H7 (cell line): ENCODE measurements at regions not wholly inside any gene's neighbourhood (a gene's known extent, or its start where the extent isn't known, plus 50 kb on each side); places are given as distances from the start of the nearest gene placed in this dataset.

Experiments used
- DNase-seq: peaks from one replicate; pipeline ENCODE4 v3.0.0; 2012
- H3K27me3 ChIP-seq: 2 replicates; pipeline ENCODE4 v1.6.0; 2011; ENCODE audit warnings: mild to moderate bottlenecking, low read length; ENCODE audit not compliant: control insufficient read depth, insufficient read depth
- H3K36me3 ChIP-seq: replicated peaks from 2 replicates; pipeline ENCODE4 v1.5.1; 2011; ENCODE audit warnings: low read length; ENCODE audit not compliant: control insufficient read depth, insufficient read depth
- H3K4me3 ChIP-seq: 2 replicates; pipeline ENCODE4 v1.5.1; 2011; ENCODE audit warnings: low read depth, mild to moderate bottlenecking, control low read depth, low read length, moderate library complexity; ENCODE audit not compliant: insufficient read depth

DNA sequence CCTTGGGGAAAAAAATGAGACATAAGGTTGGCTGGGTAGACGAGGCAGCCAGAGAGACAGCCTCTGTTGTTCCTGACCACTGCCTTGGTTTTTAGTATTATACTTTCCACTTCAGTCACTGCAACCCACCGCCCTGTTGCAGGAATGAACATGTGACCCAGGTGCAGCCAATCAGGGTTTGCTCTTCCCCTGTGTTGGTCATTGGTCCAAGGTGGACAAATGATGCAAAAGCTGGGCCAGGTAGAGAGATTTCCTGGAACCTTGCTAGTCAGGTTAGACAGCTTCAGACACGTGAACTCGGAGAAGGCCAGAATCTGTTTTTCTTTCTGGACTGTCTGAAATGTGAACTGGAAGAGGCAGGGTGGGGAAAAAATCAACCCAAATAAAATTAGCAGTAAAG lies 452.4 kb upstream of the RBFOX1 start:
- DNase-seq, result no peak
- Histone ChIP-seq H3K27me3 (no peaks in the 10 kb centered on the region), H3K36me3 (no peaks in the 10 kb centered on the region), H3K4me3 (no peak overlapping the region)

DNA sequence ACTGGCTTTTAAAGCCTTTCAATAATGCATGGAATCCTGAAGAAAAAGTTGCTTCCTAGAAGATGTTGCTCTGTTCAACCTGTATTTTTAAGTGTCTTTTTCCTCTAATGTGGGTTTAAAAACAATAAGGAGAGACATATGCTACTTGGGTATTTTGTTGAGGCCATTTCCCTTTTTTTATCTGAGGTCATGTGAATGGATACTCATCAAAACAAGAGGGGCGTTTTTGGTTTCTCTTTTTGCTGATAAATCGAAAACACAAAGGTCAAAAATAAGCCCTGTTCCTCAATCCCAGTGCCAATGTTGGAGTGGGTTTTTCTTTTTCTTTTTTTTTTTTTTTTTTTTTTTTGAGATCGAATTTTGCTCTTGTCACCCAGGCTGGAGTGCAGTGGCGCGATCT lies 468.0 kb upstream of the RBFOX1 start:
- no peak overlapping the region for H3K4me3 ChIP-seq
- no peaks in the 10 kb centered on the region for H3K36me3 ChIP-seq
- H3K27me3 ChIP-seq, result peaks cover 31% of the 10 kb centered on the region
- no peak for DNase-seq

DNA sequence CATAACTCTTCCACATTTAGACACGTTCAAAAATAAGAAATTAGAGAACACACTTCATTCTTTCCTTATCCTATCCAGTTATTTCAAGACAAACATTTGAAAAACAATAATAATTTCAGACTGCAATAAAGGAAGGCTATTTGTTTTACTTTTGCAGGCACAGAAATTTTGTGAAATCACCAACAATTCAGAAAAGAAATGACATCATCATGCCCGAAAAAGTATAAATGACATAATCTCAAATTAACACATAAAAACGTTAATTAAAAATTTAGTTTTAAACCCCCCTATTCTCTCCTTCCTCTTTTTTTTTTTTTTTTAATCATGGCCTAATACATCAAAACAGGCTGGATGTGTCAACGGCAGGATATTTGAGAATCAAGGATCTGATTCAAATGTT lies 468.4 kb upstream of the RBFOX1 start:
- no peak for DNase-seq
- H3K36me3 ChIP-seq, result no peaks in the 10 kb centered on the region
- peaks cover 35% of the 10 kb centered on the region for H3K27me3 ChIP-seq
- no peak overlapping the region for H3K4me3 ChIP-seq

DNA sequence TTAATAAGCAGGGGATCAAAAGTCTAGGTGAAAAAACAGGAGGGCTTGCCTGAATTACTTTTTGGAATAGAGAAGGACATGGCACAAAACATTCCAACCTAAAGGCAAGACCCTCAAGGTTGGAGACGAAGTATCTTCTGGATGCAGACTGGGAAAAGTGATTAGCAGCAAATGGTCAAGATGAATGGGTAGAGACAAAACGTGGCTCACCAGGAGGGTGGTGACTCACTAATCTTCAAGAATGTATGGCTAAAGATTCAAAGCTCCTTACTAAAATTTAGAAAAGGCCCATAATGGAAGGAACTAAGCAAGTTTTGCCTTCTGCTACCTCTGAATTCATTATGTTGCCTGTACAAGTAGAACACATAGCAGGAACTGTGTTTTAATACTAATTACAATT lies 469.5 kb upstream of the RBFOX1 start:
- H3K27me3 ChIP-seq, result peaks cover 45% of the 10 kb centered on the region
- H3K4me3 ChIP-seq, result no peak overlapping the region
- DNase-seq, result peak; percentile 19
- no peaks in the 10 kb centered on the region for H3K36me3 ChIP-seq

DNA sequence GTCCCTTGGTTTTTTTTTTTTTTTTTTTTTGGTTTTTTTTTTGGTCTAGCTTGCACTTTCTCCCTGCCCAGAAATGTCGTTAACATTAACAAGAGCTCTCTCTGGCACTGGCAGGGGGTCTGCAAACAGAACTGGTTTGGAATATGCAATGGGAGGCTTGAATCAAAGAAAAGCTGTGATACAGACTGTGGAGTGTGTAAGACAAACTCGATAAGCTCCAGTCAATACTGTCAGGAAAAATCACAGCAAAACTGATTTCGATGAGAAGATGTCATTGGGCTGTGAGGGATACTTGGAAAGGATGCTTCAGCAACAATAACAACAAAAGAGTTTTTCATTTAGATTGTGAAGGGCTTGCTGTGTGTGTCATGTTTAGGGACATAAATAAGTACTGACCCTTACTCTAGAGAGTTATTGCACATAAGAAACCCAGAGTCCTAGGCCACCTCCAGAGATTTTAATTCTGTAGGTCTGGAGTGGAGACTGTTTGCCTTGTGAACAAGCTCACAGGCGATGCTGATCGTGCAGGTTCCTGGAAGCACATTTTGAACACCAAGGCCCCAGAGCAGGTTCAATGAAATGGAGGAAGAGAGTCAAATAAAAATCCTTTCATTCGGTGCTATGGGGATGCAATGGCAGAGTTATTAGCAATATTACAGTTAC lies 470.7 kb upstream of the RBFOX1 start:
- no peak for DNase-seq
- Histone ChIP-seq H3K27me3 (peaks cover 56% of the 10 kb centered on the region), H3K4me3 (no peak overlapping the region), H3K36me3 (no peaks in the 10 kb centered on the region)

DNA sequence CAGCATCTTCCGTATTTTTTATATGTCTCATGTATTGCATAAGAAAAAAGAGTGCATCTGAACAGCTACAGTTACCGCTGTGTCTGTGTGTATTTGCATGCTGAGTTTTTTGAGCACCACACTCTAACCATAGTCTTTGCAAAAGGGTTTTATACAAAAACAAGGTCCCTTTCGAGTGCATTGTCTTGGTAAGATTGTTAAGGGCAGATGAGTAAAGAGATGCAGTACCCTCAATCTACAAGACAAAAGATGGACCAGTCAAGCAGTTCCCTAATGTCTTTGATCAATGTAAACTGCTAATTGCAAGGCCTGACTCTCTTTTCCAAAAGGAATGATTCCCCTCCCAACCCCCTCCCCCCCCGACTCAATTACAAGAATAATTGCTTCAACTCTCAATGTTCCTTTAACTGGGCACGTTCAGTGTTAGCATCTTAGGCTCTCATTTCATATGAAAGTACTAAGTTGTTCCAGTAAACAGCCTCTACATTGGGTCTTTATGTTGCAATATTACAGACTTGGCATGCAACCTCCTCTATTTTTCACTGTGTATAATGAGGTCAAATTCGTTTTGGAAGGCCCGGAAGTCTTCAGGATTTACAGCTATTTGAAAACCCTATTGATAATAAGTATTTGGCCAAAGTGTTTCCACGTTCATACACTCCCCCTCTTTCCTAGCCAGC lies 471.4 kb upstream of the RBFOX1 start:
- Histone ChIP-seq H3K27me3 (peaks cover 62% of the 10 kb centered on the region), H3K4me3 (no peak overlapping the region), H3K36me3 (no peaks in the 10 kb centered on the region)
- DNase-seq, result peak; percentile 50

DNA sequence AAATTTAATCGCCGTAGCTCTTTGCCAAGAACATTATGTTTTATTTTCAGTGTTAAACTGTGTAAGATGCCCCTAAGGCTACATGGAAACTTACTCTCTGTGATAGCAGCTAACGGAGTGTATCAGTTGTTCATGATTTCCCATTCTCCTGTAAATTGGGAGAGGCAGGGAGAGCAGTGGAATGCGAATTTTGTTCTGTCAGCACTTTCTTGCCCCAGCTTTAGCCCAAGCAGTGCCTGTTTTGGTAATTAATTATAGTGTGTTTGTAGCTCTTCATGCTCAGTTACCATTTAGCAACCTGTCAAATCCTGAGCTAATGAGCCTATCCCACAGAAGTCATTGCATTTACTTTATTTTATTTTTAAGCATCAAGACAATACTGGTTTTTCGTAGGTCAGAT lies 475.1 kb upstream of the RBFOX1 start:
- DNase-seq, result no peak
- no peaks in the 10 kb centered on the region for H3K36me3 ChIP-seq
- peaks cover 69% of the 10 kb centered on the region for H3K27me3 ChIP-seq
- H3K4me3 ChIP-seq, result no peak overlapping the region

DNA sequence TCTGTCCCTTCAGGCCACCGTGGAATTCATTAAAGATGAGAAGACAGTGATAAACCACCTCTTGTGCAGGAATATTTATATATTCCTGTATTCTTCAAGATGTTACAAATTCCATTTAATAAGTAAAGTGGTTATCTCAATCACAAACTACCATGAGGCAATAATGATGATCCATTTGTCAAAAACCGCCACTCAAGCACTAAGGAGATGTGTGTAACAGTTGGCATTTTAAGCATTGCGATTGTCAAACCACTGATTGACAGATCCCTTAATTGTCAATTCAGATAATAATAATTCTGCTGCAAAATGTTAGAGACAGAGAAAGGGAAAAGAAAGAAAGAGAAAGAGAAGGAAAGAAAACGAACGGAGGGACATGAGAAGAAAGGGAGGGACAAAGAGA lies 476.1 kb upstream of the RBFOX1 start:
- no peak for DNase-seq
- Histone ChIP-seq H3K36me3 (no peaks in the 10 kb centered on the region), H3K4me3 (no peak overlapping the region), H3K27me3 (peaks cover 60% of the 10 kb centered on the region)

DNA sequence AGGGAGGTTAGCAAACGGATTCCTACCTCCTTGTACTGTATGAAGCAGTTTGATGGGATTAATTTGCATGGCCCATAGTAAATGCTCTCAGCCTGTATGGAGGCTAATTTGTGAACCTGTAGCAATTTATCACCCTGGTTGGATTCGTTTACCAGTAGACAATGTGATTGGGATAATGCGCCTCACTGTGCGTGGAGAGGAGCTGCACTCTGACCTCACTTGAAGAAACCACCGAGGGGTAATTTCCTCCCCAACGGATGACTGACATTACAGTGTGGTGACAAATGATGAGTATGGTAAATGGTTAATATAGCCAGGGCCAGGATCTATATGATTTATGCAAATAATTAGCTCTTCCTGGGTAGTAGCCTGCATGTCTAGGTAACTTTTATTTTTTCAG lies 479.1 kb upstream of the RBFOX1 start:
- Histone ChIP-seq H3K27me3 (peaks cover 36% of the 10 kb centered on the region), H3K36me3 (no peaks in the 10 kb centered on the region), H3K4me3 (no peak overlapping the region)
- DNase-seq, result no peak

DNA sequence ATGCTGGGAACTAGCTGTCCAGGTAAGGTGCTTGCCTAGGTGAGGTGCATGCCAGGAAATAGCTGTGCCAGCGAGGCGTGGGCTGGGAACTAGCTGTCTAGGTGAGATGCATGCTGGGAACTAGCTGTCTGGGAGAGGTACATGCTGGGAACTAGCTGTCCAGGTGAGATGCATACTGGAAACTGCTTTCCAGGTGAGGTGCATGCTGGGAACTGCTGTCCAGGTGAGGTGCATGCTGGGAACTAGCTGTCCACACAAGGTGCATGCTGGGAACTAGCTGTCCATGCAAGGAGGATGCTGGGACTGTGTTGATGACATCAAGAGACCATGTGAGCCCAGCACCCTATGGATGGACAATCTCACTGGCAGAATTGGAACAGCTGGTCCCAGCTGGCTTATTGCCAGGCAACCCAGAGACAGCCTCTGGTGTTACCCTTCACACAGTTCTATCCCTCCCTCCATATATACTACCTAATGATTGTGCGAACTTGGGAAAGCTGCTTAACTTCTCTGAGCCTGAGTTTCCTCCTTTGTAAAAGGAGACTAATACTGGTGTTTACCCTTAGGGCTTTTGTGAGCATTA lies 479.9 kb upstream of the RBFOX1 start:
- peaks cover 29% of the 10 kb centered on the region for H3K27me3 ChIP-seq
- H3K4me3 ChIP-seq, result no peak overlapping the region
- no peak for DNase-seq

DNA sequence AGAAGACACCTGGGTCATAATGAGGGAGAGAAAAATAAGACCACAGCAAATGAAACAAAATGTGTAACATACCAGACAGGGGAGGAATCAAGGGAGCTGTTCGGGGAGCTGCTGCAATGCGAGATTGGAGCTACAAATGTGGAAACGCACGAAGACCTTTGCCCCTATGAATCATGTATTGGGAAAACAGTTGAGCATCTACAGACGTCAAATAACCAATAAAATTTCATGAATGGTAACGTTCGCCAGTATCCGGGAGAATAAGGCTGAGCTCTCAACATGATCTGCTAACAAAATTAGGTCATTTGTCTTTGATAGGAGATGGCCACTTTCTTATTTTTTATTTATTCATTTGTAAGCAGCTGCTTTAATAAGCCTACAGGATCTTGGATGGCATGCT lies 486.2 kb upstream of the RBFOX1 start:
- peaks cover under 1% of the 10 kb centered on the region; the same call in 1 of the 2 replicates for H3K27me3 ChIP-seq
- H3K4me3 ChIP-seq, result no peak overlapping the region
- DNase-seq, result no peak
- no peaks in the 10 kb centered on the region for H3K36me3 ChIP-seq

More for the DNA sequence above, 479.9 kb upstream of the RBFOX1 start:
- no peaks in the 10 kb centered on the region for H3K36me3 ChIP-seq

DNA sequence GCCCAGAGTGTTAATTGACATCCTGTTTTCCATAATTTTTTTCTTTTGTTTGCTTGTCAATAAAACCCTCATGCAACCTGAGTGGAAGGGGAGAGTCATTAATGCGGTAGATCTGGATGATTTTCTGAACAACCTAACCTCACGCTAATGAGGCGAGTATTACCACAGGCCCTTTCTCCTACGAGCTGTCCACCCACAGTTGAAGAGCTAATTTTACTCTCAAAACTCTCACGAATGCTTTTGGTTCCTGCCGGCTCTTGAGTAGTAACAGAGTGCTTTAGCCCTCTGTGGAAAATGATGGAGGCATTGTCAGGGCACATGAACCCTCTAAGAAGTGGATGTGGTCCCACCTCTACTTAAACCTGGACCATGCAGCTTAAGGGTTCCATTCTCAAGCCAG lies 491.3 kb upstream of the RBFOX1 start:
- Histone ChIP-seq H3K27me3 (no peaks in the 10 kb centered on the region), H3K36me3 (no peaks in the 10 kb centered on the region), H3K4me3 (no peak overlapping the region)
- DNase-seq, result no peak

DNA sequence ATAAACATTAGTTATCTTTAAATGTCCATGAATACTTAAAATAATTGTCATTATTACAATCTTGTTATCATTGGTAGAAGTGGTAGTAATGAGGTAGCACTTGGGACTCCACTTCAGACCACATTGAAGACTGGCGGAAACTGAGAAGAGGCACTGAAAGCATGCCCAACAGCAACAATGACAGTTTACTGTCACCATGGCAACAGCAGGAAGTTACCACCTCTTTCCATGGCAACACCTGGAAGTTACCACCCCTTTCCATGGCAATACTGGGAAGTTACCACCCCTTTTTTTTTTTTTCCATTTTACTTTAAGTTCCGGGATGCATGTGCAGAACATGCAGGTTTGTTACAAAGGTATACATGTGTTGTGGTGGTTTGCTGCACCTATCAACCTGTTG lies 494.9 kb upstream of the RBFOX1 start:
- peak; percentile 16 for DNase-seq
- H3K27me3 ChIP-seq, result no peaks in the 10 kb centered on the region
- H3K4me3 ChIP-seq, result no peak overlapping the region

DNA sequence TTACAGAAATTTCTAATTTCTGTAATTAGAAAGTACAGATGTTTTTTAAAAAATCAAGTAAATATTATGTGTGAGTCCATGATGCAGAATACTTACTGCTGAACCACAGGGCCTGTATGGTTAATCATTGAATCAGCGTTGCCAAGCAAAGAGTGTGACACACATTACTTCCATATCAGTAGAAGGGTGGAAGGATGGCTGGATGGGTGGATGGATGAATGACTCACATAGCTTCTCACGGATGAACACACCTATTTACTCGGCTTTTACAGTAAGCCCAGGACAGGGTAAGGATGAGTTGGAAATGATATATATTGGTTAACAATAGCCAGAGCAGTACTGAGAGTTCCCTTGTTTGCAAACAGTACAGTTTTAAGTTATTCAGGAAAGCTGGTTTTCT lies 495.9 kb upstream of the RBFOX1 start:
- H3K36me3 ChIP-seq, result no peaks in the 10 kb centered on the region
- no peak for DNase-seq
- H3K27me3 ChIP-seq, result no peaks in the 10 kb centered on the region
- H3K4me3 ChIP-seq, result no peak overlapping the region

More for the DNA sequence above, 494.9 kb upstream of the RBFOX1 start:
- H3K36me3 ChIP-seq, result no peaks in the 10 kb centered on the region

DNA sequence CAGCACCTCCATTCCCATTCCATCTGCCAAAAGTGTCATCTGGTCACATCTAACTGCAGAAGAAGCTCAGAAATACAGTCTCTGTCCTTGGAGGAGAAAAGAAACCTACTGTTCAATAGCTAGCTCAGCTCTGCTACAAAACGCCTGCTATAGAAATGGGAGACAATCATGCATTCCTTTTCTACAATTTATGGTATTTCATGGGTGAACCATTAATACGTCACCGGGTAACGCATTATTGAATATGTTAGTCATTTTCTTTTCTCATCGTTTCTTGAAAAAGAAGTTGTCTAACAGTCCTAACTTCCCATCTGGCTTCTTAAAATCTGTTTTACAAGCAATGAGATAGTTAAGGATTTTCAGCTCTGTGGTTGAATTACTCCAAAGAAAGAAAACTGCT lies 496.7 kb upstream of the RBFOX1 start:
- no peak for DNase-seq
- no peaks in the 10 kb centered on the region for H3K36me3 ChIP-seq

More for the DNA sequence above, 496.7 kb upstream of the RBFOX1 start:
- Histone ChIP-seq H3K27me3 (no peaks in the 10 kb centered on the region), H3K4me3 (no peak overlapping the region)
